ENCODE measurements at regions not wholly inside any gene's neighbourhood (a gene's known extent, or its start where the extent isn't known, plus 50 kb on each side); places are given as distances from the start of the nearest gene placed in this dataset.
"Not testable (repeated sequence)": the region's sequence is repeated elsewhere in the genome, so short reads cannot be mapped to it uniquely, and the experiment has no call there.

GRCh38 chr13:107799001-107799400, 416.3 kb downstream of the LIG4 start:
- Histone ChIP-seq H3K4me3 (no peak overlapping the region), H3K9me3 (no peaks in the 10 kb centered on the region), H3K27me3 (no peaks in the 10 kb centered on the region), H3K36me3 (no peaks in the 10 kb centered on the region), H3K27ac (no peak overlapping the region), H3K4me1 (no peaks in the 10 kb centered on the region)
- DNase-seq (no peak), ATAC-seq (no peak)
- TF ChIP-seq POLR2A (IDR thresholded peaks at IDR 0.05) (no peak), CTCF (IDR thresholded peaks at IDR 0.05) (no peak)
- WGBS, 4 donors, result 44 to 54% (median 44%) methylated on average over 5 of the region's 5 CpGs
- intact Hi-C loops (cut with DNase I), result no loop called here

GRCh38 chr13:107790397-107790796, 424.9 kb downstream of the LIG4 start:
- Histone ChIP-seq H3K36me3 (no peaks in the 10 kb centered on the region), H3K9me3 (no peaks in the 10 kb centered on the region), H3K4me3 (no peak overlapping the region), H3K27ac (no peak overlapping the region), H3K4me1 (no peaks in the 10 kb centered on the region), H3K27me3 (no peaks in the 10 kb centered on the region)
- TF ChIP-seq POLR2A (IDR thresholded peaks at IDR 0.05) (no peak), CTCF (IDR thresholded peaks at IDR 0.05) (no peak)
- DNase-seq, result no peak
- WGBS, 4 donors, result 86 to 93% (median 89%) methylated on average over 1 of the region's 1 CpG
- no peak for ATAC-seq
- intact Hi-C loops (cut with DNase I), result no loop called here

- intact Hi-C loops (cut with DNase I), result no loop called here
- DNase-seq (no peak), ATAC-seq (no peak)
- Histone ChIP-seq H3K27me3 (no peaks in the 10 kb centered on the region), H3K27ac (no peak overlapping the region), H3K9me3 (no peaks in the 10 kb centered on the region), H3K36me3 (no peaks in the 10 kb centered on the region), H3K4me3 (no peak overlapping the region), H3K4me1 (no peaks in the 10 kb centered on the region)
- 74 to 80% (median 76%) methylated on average over 8 of the region's 8 CpGs for WGBS, 4 donors
- no peak for TF ChIP-seq POLR2A (IDR thresholded peaks at IDR 0.05)
- no peak for TF ChIP-seq CTCF (IDR thresholded peaks at IDR 0.05)
Observed at GRCh38 chr13:107788464-107789165, 426.7 kb downstream of the LIG4 start.

- ATAC-seq; H3K36me3 ChIP-seq; H3K4me3 ChIP-seq; H3K27me3 ChIP-seq; H3K4me1 ChIP-seq; H3K27ac ChIP-seq; DNase-seq; intact Hi-C loops (cut with DNase I); H3K9me3 ChIP-seq: not testable (repeated sequence)
- WGBS, 4 donors, result 88 to 98% (median 94%) methylated on average over 8 to 39 of the region's 39 CpGs
Observed at GRCh38 chr13:107782646-107783045, 432.7 kb downstream of the LIG4 start.

- ATAC-seq (no peak), DNase-seq (no peak)
- WGBS, 4 donors, result 46 to 52% (median 49%) methylated on average over 1 of the region's 1 CpG
- Histone ChIP-seq H3K4me1 (no peaks in the 10 kb centered on the region), H3K27ac (no peak overlapping the region), H3K4me3 (no peak overlapping the region), H3K27me3 (no peaks in the 10 kb centered on the region), H3K36me3 (no peaks in the 10 kb centered on the region), H3K9me3 (no peaks in the 10 kb centered on the region)
- intact Hi-C loops (cut with DNase I), result no loop called here
- TF ChIP-seq POLR2A (IDR thresholded peaks at IDR 0.05) (no peak), CTCF (IDR thresholded peaks at IDR 0.05) (no peak)
Observed at GRCh38 chr13:107778094-107778493, 437.2 kb downstream of the LIG4 start.
